GDM1 (cell line): ENCODE measurements at regions not wholly inside any gene's neighbourhood (a gene's known extent, or its start where the extent isn't known, plus 50 kb on each side); places are given as distances from the start of the nearest gene placed in this dataset.
"Not testable (repeated sequence)": the region's sequence is repeated elsewhere in the genome, so short reads cannot be mapped to it uniquely, and the experiment has no call there.

Experiments used
- DNase-seq: peaks from one replicate; lab custom pipeline; 2025; lab: John Stamatoyannopoulos, UW

- DNase-seq, result no peak
Observed at GRCh38 chr14:30309405-30309804, 249.6 kb upstream of the G2E3 start.

- DNase-seq, result no peak
Observed at GRCh38 chr14:30312214-30312613, 246.7 kb upstream of the G2E3 start.

GRCh38 chr14:30317729-30318128 is 241.2 kb upstream of the G2E3 start:
- DNase-seq, result no peak

- DNase-seq, result no peak
Observed at GRCh38 chr14:30322819-30323218, 236.1 kb upstream of the G2E3 start.

- DNase-seq, result no peak
Observed at GRCh38 chr14:30330033-30330432, 228.9 kb upstream of the G2E3 start.

- no peak for DNase-seq
Observed at GRCh38 chr14:30330445-30330844, 228.5 kb upstream of the G2E3 start.

- no peak for DNase-seq
Observed at GRCh38 chr14:30331030-30331429, 227.9 kb upstream of the G2E3 start.

GRCh38 chr14:30332374-30332773 is 226.6 kb upstream of the G2E3 start:
- no peak for DNase-seq

- no peak for DNase-seq
Observed at GRCh38 chr14:30333934-30334333, 225.0 kb upstream of the G2E3 start.

- no peak for DNase-seq
Observed at GRCh38 chr14:30337456-30337855, 221.5 kb upstream of the G2E3 start.

- DNase-seq, result no peak
Observed at GRCh38 chr14:30339311-30339901, 219.6 kb upstream of the G2E3 start.

- no peak for DNase-seq
Observed at GRCh38 chr14:30340495-30340894, 218.5 kb upstream of the G2E3 start.

- no peak for DNase-seq
Observed at GRCh38 chr14:30345511-30345910, 213.4 kb upstream of the G2E3 start.

GRCh38 chr14:30348445-30348844 is 210.5 kb upstream of the G2E3 start:
- DNase-seq, result no peak

- DNase-seq, result no peak
Observed at GRCh38 chr14:30349520-30349919, 209.4 kb upstream of the G2E3 start.

- DNase-seq, result no peak
Observed at GRCh38 chr14:30354439-30354838, 204.5 kb upstream of the G2E3 start.

GRCh38 chr14:30355431-30355913 is 203.5 kb upstream of the G2E3 start:
- no peak for DNase-seq

GRCh38 chr14:30356438-30357202 is 202.3 kb upstream of the G2E3 start:
- no peak for DNase-seq

GRCh38 chr14:30357791-30358190 is 201.2 kb upstream of the G2E3 start:
- no peak for DNase-seq

- DNase-seq, result no peak
Observed at GRCh38 chr14:30362369-30363218, 196.4 kb upstream of the G2E3 start.

- DNase-seq, result not testable (repeated sequence)
Observed at GRCh38 chr14:30363219-30363880, 195.6 kb upstream of the G2E3 start.

- DNase-seq, result no peak
Observed at GRCh38 chr14:30369502-30370180, 189.3 kb upstream of the G2E3 start.
